ENCODE measurements at regions not wholly inside any gene's neighbourhood (a gene's known extent, or its start where the extent isn't known, plus 50 kb on each side); places are given as distances from the start of the nearest gene placed in this dataset.

GRCh38 chr2:129912871-129913694 is 66.4 kb upstream of the RAB6C start:
- POLR2A ChIA-PET (ENCODE audit: low non-redundant PET) = no interaction called here
- Histone ChIP-seq H3K4me3 (ENCODE audit: low read depth, low read length, poor library complexity, severe bottlenecking) (no peak overlapping the region), H3K27ac (ENCODE audit: low read depth, low read length, poor library complexity, severe bottlenecking) (no peak overlapping the region), H3K9me3 (ENCODE audit: low read depth, low read length, poor library complexity, severe bottlenecking) (no peaks in the 10 kb centered on the region), H3K27me3 (replicated peaks; ENCODE audit: insufficient read depth, low read depth, low read length, poor library complexity) (no peaks in the 10 kb centered on the region), H3K36me3 (ENCODE audit: insufficient read depth, low read length, poor library complexity, severe bottlenecking) (no peaks in the 10 kb centered on the region), H3K4me1 (ENCODE audit: insufficient read depth, low read length, poor library complexity, severe bottlenecking) (no peaks in the 10 kb centered on the region)
- BruUV-seq (replicated peaks) = no TSS peak
- TF ChIP-seq CTCF (conservative IDR thresholded peaks at IDR 0.05; ENCODE audit: low read depth, low read length) (no peak), EZH2 (IDR thresholded peaks at IDR 0.05; ENCODE audit: borderline replicate concordance, low read depth, low read length, poor library complexity, severe bottlenecking) (no peak)
- intact Hi-C loops (cut with micrococcal nuclease; ENCODE audit: unreplicated experiment) = no loop called here
- CTCF ChIA-PET = no interaction called here
- no peak for DNase-seq (ENCODE audit: low spot score)

GRCh38 chr2:129913695-129914495 is 65.6 kb upstream of the RAB6C start:
- Histone ChIP-seq H3K36me3 (ENCODE audit: insufficient read depth, low read length, poor library complexity, severe bottlenecking) (no peaks in the 10 kb centered on the region), H3K27me3 (replicated peaks; ENCODE audit: insufficient read depth, low read depth, low read length, poor library complexity) (no peaks in the 10 kb centered on the region), H3K9me3 (ENCODE audit: low read depth, low read length, poor library complexity, severe bottlenecking) (peaks cover 5% of the 10 kb centered on the region), H3K27ac (ENCODE audit: low read depth, low read length, poor library complexity, severe bottlenecking) (no peak overlapping the region), H3K4me3 (ENCODE audit: low read depth, low read length, poor library complexity, severe bottlenecking) (no peak overlapping the region), H3K4me1 (ENCODE audit: insufficient read depth, low read length, poor library complexity, severe bottlenecking) (no peaks in the 10 kb centered on the region)
- ChIA-PET POLR2A (ENCODE audit: low non-redundant PET) (no interaction called here), CTCF (no interaction called here)
- no TSS peak for BruUV-seq (replicated peaks)
- TF ChIP-seq CTCF (conservative IDR thresholded peaks at IDR 0.05; ENCODE audit: low read depth, low read length) (no peak), EZH2 (IDR thresholded peaks at IDR 0.05; ENCODE audit: borderline replicate concordance, low read depth, low read length, poor library complexity, severe bottlenecking) (no peak)
- DNase-seq (ENCODE audit: low spot score) = no peak
- intact Hi-C loops (cut with micrococcal nuclease; ENCODE audit: unreplicated experiment) = no loop called here

- Histone ChIP-seq H3K27me3 (replicated peaks; ENCODE audit: insufficient read depth, low read depth, low read length, poor library complexity) (peaks cover 4% of the 10 kb centered on the region), H3K36me3 (ENCODE audit: insufficient read depth, low read length, poor library complexity, severe bottlenecking) (no peaks in the 10 kb centered on the region), H3K9me3 (ENCODE audit: low read depth, low read length, poor library complexity, severe bottlenecking) (peaks cover 11% of the 10 kb centered on the region), H3K4me1 (ENCODE audit: insufficient read depth, low read length, poor library complexity, severe bottlenecking) (no peaks in the 10 kb centered on the region), H3K4me3 (ENCODE audit: low read depth, low read length, poor library complexity, severe bottlenecking) (no peak overlapping the region), H3K27ac (ENCODE audit: low read depth, low read length, poor library complexity, severe bottlenecking) (no peak overlapping the region)
- intact Hi-C loops (cut with micrococcal nuclease; ENCODE audit: unreplicated experiment) = no loop called here
- no TSS peak for BruUV-seq (replicated peaks)
- DNase-seq (ENCODE audit: low spot score) = no peak
- no peak for TF ChIP-seq EZH2 (IDR thresholded peaks at IDR 0.05; ENCODE audit: borderline replicate concordance, low read depth, low read length, poor library complexity, severe bottlenecking)
- no peak for TF ChIP-seq CTCF (conservative IDR thresholded peaks at IDR 0.05; ENCODE audit: low read depth, low read length)
- CTCF ChIA-PET = no interaction called here
- POLR2A ChIA-PET (ENCODE audit: low non-redundant PET) = no interaction called here
Observed at GRCh38 chr2:129914538-129915302, 64.7 kb upstream of the RAB6C start.

All from A673 (cell line).